Transverse colon (tissue), 4 donors: ENCODE measurements at regions not wholly inside any gene's neighbourhood (a gene's known extent, or its start where the extent isn't known, plus 50 kb on each side); places are given as distances from the start of the nearest gene placed in this dataset.

ENCODE experiments used
- DNase-seq: peaks from one replicate; pipeline ENCODE4 v3.0.0-alpha.2; 2019
- H3K27ac ChIP-seq, 4 donors: fragments of 200-600 bp; sonication (generic); 2 replicates each; pipeline ENCODE4 v1.5.1; 2016 to 2018; ENCODE audit warnings: inconsistent platforms in 4 of 4
- H3K27me3 ChIP-seq: fragments of 200-600 bp; sonication (generic); 2 replicates; pipeline ENCODE4 v1.5.1; 2017; ENCODE audit warnings: inconsistent platforms
- H3K36me3 ChIP-seq, 4 donors: fragments of 200-600 bp; sonication (generic); 2 replicates each; pipeline ENCODE4 v1.5.1; 2017 to 2019; ENCODE audit warnings: inconsistent platforms in 4 of 4
- H3K4me1 ChIP-seq, 4 donors: fragments of 200-600 bp; sonication (generic); 2 replicates each; pipeline ENCODE4 v1.5.1; 2017 to 2020; ENCODE audit warnings: inconsistent platforms in 4 of 4
- H3K4me3 ChIP-seq, 4 donors: fragments of 200-600 bp; sonication (generic); 1 replicate in 1 of 4; 2 replicates in 3 of 4; pipeline versions ENCODE4 v1.5.1 to v1.6.1; 2017 to 2019; ENCODE audit warnings: inconsistent platforms in 4 of 4
- H3K9me3 ChIP-seq, 2 donors: fragments of 200-600 bp; sonication (generic); 2 replicates each; pipeline ENCODE4 v1.5.1; 2017 to 2019; ENCODE audit warnings: inconsistent platforms in 2 of 2
- EP300 ChIP-seq: sonication (generic); formaldehyde crosslinking; IDR thresholded peaks from one replicate; pipeline ENCODE4 v1.6.1; 2017; ENCODE audit warnings: antibody characterized with exemption, low read depth
- POLR2A ChIP-seq: fragments of 450-650 bp; IDR thresholded peaks from one replicate; pipeline ENCODE4 v1.6.1; 2016; ENCODE audit warnings: antibody characterized with exemption, mild to moderate bottlenecking, moderate library complexity
- POLR2AphosphoS5 ChIP-seq, 3 donors: sonication (generic); formaldehyde crosslinking; IDR thresholded peaks; one replicate each; pipeline ENCODE4 v1.6.1; 2016; ENCODE audit warnings: antibody characterized with exemption in 3 of 3
- whole genome bisulfite sequencing, 2 donors: methylation state at CpG; one replicate each; pipeline ENCODE4 v1.1.5; 2018; ENCODE audit warnings: low coverage in 1 of 2; 5-methylcytosine and 5-hydroxymethylcytosine counted together
- in situ Hi-C, 4 donors: fragments of 200-750 bp; cut with MboI; loops; one replicate each; pipeline versions ENCODE4 v1.15.0 to v1.15.1; 2017; ENCODE audit warnings: low sequenced_read_pairs in 3 of 4, low pct_ligation_motif_present in 1 of 4, low pct_unique_long_range_greater_than_20kb in 1 of 4
- intact Hi-C: fragments of 100-400 bp; cut with DNase I; formaldehyde crosslinking; loops from one replicate; pipeline ENCODE4 v1.15.1; 2023; ENCODE audit warnings: low total_unique reads
- TF ChIP-seq, protein P1 (sequence below), 5 experiments: fragments of 200-600 bp in 3 of 5; fragments of 450-650 bp in 2 of 5; sonication (generic) in 3 of 5; IDR thresholded peaks; 1 replicate in 2 of 5; 2 replicates in 3 of 5; pipeline ENCODE4 v1.5.1; 2016 to 2017; ENCODE audit warnings: antibody characterized with exemption in 5 of 5, inconsistent platforms in 3 of 5, mild to moderate bottlenecking in 2 of 5, moderate library complexity in 1 of 5

DNA sequence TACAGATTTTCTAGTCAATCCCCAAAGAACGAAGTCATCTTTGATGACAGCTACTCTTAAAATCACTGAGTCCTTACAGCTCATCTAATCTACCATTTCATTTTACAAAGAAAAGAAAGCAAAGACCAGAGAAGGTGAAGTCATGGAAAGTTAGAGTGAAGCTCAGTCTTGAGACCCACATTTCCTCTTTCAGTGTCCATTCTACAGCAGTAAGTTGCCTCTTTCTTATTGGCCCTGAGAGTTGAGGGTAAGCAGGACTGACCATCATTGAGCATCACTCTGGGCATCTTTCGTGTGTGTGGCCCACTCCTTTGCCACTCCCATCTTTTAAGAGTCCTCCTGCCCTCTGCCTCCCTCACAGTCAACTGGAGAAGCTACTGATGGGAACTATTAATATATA lies 251.8 kb upstream of the NR4A3 start:
- no peaks in the 10 kb centered on the region for H3K27me3 ChIP-seq
- no peak overlapping the region for H3K4me3 ChIP-seq
- 60 to 70% methylated on average over 2 of the region's 2 CpGs for WGBS, 2 donors
- no peak for DNase-seq
- H3K36me3 ChIP-seq, result no peaks in the 10 kb centered on the region
- in situ Hi-C loops, result no loop called here
- intact Hi-C loops, result no loop called here
- TF ChIP-seq, protein P1, sequence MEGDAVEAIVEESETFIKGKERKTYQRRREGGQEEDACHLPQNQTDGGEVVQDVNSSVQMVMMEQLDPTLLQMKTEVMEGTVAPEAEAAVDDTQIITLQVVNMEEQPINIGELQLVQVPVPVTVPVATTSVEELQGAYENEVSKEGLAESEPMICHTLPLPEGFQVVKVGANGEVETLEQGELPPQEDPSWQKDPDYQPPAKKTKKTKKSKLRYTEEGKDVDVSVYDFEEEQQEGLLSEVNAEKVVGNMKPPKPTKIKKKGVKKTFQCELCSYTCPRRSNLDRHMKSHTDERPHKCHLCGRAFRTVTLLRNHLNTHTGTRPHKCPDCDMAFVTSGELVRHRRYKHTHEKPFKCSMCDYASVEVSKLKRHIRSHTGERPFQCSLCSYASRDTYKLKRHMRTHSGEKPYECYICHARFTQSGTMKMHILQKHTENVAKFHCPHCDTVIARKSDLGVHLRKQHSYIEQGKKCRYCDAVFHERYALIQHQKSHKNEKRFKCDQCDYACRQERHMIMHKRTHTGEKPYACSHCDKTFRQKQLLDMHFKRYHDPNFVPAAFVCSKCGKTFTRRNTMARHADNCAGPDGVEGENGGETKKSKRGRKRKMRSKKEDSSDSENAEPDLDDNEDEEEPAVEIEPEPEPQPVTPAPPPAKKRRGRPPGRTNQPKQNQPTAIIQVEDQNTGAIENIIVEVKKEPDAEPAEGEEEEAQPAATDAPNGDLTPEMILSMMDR (IDR thresholded peaks at IDR 0.05), result no peak
- TF ChIP-seq EP300, result no peak
- no peak for TF ChIP-seq POLR2A
- TF ChIP-seq POLR2AphosphoS5 (IDR thresholded peaks at IDR 0.05), result no peak
- no peak overlapping the region for H3K27ac ChIP-seq
- H3K9me3 ChIP-seq, result no peaks in the 10 kb centered on the region
- H3K4me1 ChIP-seq, result no peaks in the 10 kb centered on the region

DNA sequence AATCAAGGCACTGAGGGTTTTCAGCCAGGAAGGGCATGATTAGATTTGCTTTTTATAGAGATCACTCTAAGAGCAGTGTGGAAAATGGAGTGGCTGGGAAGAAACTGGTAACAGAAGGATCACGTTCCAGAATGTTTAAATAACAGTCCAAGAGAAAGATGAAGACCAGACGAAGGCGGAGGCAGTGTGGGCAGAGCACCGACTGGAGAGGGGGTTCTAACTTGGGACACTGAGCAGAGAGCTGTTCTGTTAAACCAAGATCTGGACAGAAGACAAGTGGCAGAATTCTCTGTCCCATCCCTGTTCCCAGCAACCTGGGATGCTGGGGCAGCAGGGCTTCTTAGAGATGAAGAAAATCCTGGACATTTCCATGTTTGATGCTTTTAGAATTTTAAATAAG lies 249.1 kb upstream of the NR4A3 start:
- Histone ChIP-seq H3K9me3 (no peaks in the 10 kb centered on the region), H3K4me3 (no peak overlapping the region), H3K27ac (peak overlapping the region in 1 of 4 donors; percentile 15), H3K4me1 (no peaks in the 10 kb centered on the region), H3K27me3 (no peaks in the 10 kb centered on the region), H3K36me3 (no peaks in the 10 kb centered on the region)
- DNase-seq, result no peak
- TF ChIP-seq, protein P1 (IDR thresholded peaks at IDR 0.05), result no peak
- no peak for TF ChIP-seq POLR2A
- peak in 1 of 3 donors; percentile 57 for TF ChIP-seq POLR2AphosphoS5 (IDR thresholded peaks at IDR 0.05)
- no peak for TF ChIP-seq EP300
- WGBS, 2 donors, result 69 to 74% methylated on average over 4 of the region's 4 CpGs
- intact Hi-C loops, result no loop called here
- in situ Hi-C loops, result no loop called here

DNA sequence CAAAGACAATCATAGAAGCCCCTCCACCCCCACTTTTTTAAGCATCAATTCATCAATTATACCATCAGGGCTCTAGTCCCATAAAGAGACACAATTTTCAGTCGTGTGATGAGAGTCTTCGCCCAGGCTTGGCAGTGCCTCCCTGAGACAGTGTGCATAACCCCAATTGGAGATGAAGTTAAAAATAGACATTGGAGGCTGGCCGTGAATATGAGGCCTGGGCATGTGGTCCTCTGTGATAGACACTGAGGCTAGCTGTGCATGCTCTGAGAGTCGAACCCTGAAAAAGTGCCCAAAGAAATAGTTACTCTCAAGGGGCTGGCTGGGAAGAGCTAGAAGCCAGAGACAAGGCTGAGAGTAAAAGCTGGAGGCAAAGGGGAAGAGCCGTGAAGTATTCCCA lies 248.6 kb upstream of the NR4A3 start:
- peak overlapping the region in 1 of 4 donors; percentile 15 for H3K27ac ChIP-seq
- no peaks in the 10 kb centered on the region for H3K9me3 ChIP-seq
- H3K36me3 ChIP-seq, result no peaks in the 10 kb centered on the region
- intact Hi-C loops, result no loop called here
- WGBS, 2 donors, result 50 to 80% methylated on average over 1 to 5 of the region's 5 CpGs
- no peaks in the 10 kb centered on the region for H3K27me3 ChIP-seq
- H3K4me3 ChIP-seq, result no peak overlapping the region
- DNase-seq, result no peak
- H3K4me1 ChIP-seq, result no peaks in the 10 kb centered on the region
- in situ Hi-C loops, result no loop called here
- TF ChIP-seq POLR2A (no peak), POLR2AphosphoS5 (IDR thresholded peaks at IDR 0.05) (no peak), EP300 (no peak)
- TF ChIP-seq, protein P1 (IDR thresholded peaks at IDR 0.05), result no peak

DNA sequence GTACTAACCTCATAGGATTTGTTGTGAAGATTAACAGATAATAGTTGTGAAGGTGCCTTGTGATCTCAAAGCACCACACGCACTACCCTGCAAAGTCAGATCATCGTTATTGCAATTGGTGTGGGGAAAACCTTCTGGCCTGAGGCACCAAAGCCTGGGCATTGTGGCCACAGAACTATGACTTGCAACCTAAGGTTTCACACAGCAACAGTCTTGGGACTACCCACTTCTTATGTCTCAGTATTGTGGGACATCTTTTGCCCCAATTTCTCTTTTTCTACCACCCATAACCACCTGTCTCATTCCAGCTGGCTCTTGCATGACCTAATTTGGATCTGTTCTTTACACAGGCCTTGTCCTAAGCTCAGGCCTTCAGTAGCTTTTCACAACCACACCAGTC lies 247.8 kb upstream of the NR4A3 start:
- H3K4me1 ChIP-seq, result no peaks in the 10 kb centered on the region
- in situ Hi-C loops, result no loop called here
- TF ChIP-seq EP300 (no peak), POLR2AphosphoS5 (IDR thresholded peaks at IDR 0.05) (no peak)
- no peak overlapping the region for H3K4me3 ChIP-seq
- H3K36me3 ChIP-seq, result no peaks in the 10 kb centered on the region
- no peak for DNase-seq
- WGBS, 2 donors, result 95% methylated on average over 2 of the region's 2 CpGs; no CpG with 5 or more reads in 1 of the 2 donors
- H3K27ac ChIP-seq, result no peak overlapping the region
- H3K27me3 ChIP-seq, result no peaks in the 10 kb centered on the region
- intact Hi-C loops, result no loop called here
- no peaks in the 10 kb centered on the region for H3K9me3 ChIP-seq

DNA sequence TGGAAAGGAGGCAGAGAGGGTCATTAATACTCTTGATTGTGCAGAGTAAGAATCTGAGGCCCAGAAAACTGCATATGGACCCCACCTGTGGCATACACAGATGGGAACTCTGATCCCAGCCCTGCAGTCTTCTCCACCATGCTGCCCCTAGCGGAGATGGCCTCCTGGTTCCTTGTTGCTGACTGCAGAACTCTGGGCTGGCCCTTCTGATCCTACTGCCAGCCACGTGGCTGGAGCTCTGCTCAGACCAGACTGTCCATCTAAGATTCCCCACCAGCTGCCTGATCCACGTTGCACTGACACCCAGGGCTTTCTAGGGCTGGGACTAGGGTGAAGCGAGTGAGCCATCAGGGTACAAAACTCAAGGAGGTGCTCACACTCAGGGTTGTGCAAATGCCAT lies 245.7 kb upstream of the NR4A3 start:
- H3K27me3 ChIP-seq, result no peaks in the 10 kb centered on the region
- intact Hi-C loops, result no loop called here
- H3K27ac ChIP-seq, result no peak overlapping the region
- no peaks in the 10 kb centered on the region for H3K9me3 ChIP-seq
- 66% methylated on average over 4 of the region's 4 CpGs; no CpG with 5 or more reads in 1 of the 2 donors for WGBS, 2 donors
- H3K4me1 ChIP-seq, result no peaks in the 10 kb centered on the region
- TF ChIP-seq POLR2AphosphoS5 (IDR thresholded peaks at IDR 0.05) (no peak), EP300 (no peak), POLR2A (no peak)
- TF ChIP-seq, protein P1 (IDR thresholded peaks at IDR 0.05), result no peak
- H3K36me3 ChIP-seq, result no peaks in the 10 kb centered on the region
- no peak for DNase-seq
- no peak overlapping the region for H3K4me3 ChIP-seq
- in situ Hi-C loops, result no loop called here
